ENCODE measurements at regions not wholly inside any gene's neighbourhood (a gene's known extent, or its start where the extent isn't known, plus 50 kb on each side); places are given as distances from the start of the nearest gene placed in this dataset.
A peak's percentile ranks its signal among the peaks of the same experiment; 100 is the strongest.
"Not testable (repeated sequence)": the region's sequence is repeated elsewhere in the genome, so short reads cannot be mapped to it uniquely, and the experiment has no call there.

- Mint-ChIP-seq H3K4me3 (no peak overlapping the region), H3K36me3 (ENCODE audit: low read depth) (no peaks in the 10 kb centered on the region), H3K9me3 (peaks cover 40% of the 10 kb centered on the region), H3K27me3 (ENCODE audit: low read depth, poor library complexity) (peaks cover 7% of the 10 kb centered on the region), H3K27ac (no peak overlapping the region), H3K4me1 (peaks cover 12% of the 10 kb centered on the region)
- DNase-seq = no peak
- TF ChIP-seq, protein P1, sequence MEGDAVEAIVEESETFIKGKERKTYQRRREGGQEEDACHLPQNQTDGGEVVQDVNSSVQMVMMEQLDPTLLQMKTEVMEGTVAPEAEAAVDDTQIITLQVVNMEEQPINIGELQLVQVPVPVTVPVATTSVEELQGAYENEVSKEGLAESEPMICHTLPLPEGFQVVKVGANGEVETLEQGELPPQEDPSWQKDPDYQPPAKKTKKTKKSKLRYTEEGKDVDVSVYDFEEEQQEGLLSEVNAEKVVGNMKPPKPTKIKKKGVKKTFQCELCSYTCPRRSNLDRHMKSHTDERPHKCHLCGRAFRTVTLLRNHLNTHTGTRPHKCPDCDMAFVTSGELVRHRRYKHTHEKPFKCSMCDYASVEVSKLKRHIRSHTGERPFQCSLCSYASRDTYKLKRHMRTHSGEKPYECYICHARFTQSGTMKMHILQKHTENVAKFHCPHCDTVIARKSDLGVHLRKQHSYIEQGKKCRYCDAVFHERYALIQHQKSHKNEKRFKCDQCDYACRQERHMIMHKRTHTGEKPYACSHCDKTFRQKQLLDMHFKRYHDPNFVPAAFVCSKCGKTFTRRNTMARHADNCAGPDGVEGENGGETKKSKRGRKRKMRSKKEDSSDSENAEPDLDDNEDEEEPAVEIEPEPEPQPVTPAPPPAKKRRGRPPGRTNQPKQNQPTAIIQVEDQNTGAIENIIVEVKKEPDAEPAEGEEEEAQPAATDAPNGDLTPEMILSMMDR (IDR thresholded peaks at IDR 0.05) = no peak
Observed at GRCh38 chrX:46184749-46185148, 360.5 kb downstream of the ZNF674 start.

GRCh38 chrX:46180258-46180687 is 364.9 kb downstream of the ZNF674 start:
- no peaks in the 10 kb centered on the region for H3K36me3 Mint-ChIP-seq (ENCODE audit: low read depth)
- TF ChIP-seq, protein P1 (IDR thresholded peaks at IDR 0.05) = no peak
- peak overlapping the region; percentile 73 for H3K27ac Mint-ChIP-seq
- peaks cover 13% of the 10 kb centered on the region for H3K4me1 Mint-ChIP-seq
- no peaks in the 10 kb centered on the region for H3K27me3 Mint-ChIP-seq (ENCODE audit: low read depth, poor library complexity)
- peaks cover 30% of the 10 kb centered on the region for H3K9me3 Mint-ChIP-seq
- H3K4me3 Mint-ChIP-seq = no peak overlapping the region
- DNase-seq = no peak

GRCh38 chrX:46179748-46180147 is 365.5 kb downstream of the ZNF674 start:
- H3K36me3 Mint-ChIP-seq (ENCODE audit: low read depth) = no peaks in the 10 kb centered on the region
- no peak overlapping the region for H3K4me3 Mint-ChIP-seq
- no peaks in the 10 kb centered on the region for H3K27me3 Mint-ChIP-seq (ENCODE audit: low read depth, poor library complexity)
- TF ChIP-seq, protein P1 (IDR thresholded peaks at IDR 0.05) = no peak
- peaks cover 33% of the 10 kb centered on the region for H3K9me3 Mint-ChIP-seq
- DNase-seq = no peak
- H3K4me1 Mint-ChIP-seq = peaks cover 13% of the 10 kb centered on the region
- peak overlapping the region; percentile 73 for H3K27ac Mint-ChIP-seq

DNA sequence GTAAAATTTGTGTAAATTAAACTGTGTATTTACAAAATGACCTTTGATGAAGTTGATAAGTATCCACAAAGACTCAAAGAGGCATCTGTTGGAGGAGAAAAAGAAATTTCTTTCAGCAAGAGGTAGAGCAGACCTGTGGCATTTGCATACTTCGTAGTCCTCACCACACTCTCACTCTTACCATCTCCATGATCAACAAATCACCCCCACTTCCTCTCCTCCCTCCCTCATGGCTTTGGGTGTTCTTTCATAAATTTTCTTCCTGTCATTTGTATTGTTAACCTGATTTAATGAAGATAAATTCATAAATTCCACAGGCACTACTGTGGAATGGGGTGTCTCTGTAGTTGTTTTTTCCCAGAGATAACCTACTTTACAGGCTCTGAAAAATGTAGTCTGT is 366.5 kb downstream of the ZNF674 start:
- Mint-ChIP-seq H3K4me1 (peaks cover 13% of the 10 kb centered on the region), H3K9me3 (peaks cover 43% of the 10 kb centered on the region), H3K27me3 (ENCODE audit: low read depth, poor library complexity) (no peaks in the 10 kb centered on the region), H3K4me3 (no peak overlapping the region), H3K27ac (no peak overlapping the region), H3K36me3 (ENCODE audit: low read depth) (no peaks in the 10 kb centered on the region)
- TF ChIP-seq, protein P1 (IDR thresholded peaks at IDR 0.05) = no peak
- DNase-seq = no peak

- Mint-ChIP-seq H3K36me3 (ENCODE audit: low read depth) (no peaks in the 10 kb centered on the region), H3K4me3 (no peak overlapping the region), H3K9me3 (peaks cover 44% of the 10 kb centered on the region), H3K27ac (no peak overlapping the region), H3K27me3 (ENCODE audit: low read depth, poor library complexity) (no peaks in the 10 kb centered on the region), H3K4me1 (no peaks in the 10 kb centered on the region)
- no peak for DNase-seq
- TF ChIP-seq, protein P1 (IDR thresholded peaks at IDR 0.05) = no peak
Observed at GRCh38 chrX:46173159-46173558, 372.1 kb downstream of the ZNF674 start.

GRCh38 chrX:46171457-46171856 is 373.8 kb downstream of the ZNF674 start:
- H3K9me3 Mint-ChIP-seq = peaks cover 55% of the 10 kb centered on the region
- H3K4me1 Mint-ChIP-seq; H3K4me3 Mint-ChIP-seq; H3K36me3 Mint-ChIP-seq (ENCODE audit: low read depth); DNase-seq; H3K27ac Mint-ChIP-seq; H3K27me3 Mint-ChIP-seq (ENCODE audit: low read depth, poor library complexity): not testable (repeated sequence)
